SK-N-MC (cell line): ENCODE measurements at regions not wholly inside any gene's neighbourhood (a gene's known extent, or its start where the extent isn't known, plus 50 kb on each side); places are given as distances from the start of the nearest gene placed in this dataset.

ENCODE experiments used
- EZH2 ChIP-seq: fragments of 200-600 bp; sonication (generic); IDR thresholded peaks from one replicate; pipeline ENCODE4 v1.6.1; 2017; ENCODE audit warnings: antibody characterized with exemption
- FOXP2 ChIP-seq: optimal IDR thresholded peaks from 2 replicates; pipeline ENCODE3; 2011; ENCODE audit warnings: mild to moderate bottlenecking, moderate library complexity; ENCODE audit not compliant: insufficient read depth; ENCODE audit errors: extremely low read length, control extremely low read depth
- POLR2AphosphoS5 ChIP-seq: IDR thresholded peaks from 2 replicates; pipeline ENCODE4 v1.6.1; 2012; ENCODE audit warnings: mild to moderate bottlenecking, low read depth, low read length, borderline replicate concordance

- TF ChIP-seq POLR2AphosphoS5 (no peak), EZH2 (no peak), FOXP2 (no peak)
These were observed 61.9 kb downstream of the ADM start for GRCh38 chr11:10366568-10367331.
